Lower lobe of right lung (tissue), 2 donors: ENCODE measurements at regions not wholly inside any gene's neighbourhood (a gene's known extent, or its start where the extent isn't known, plus 50 kb on each side); places are given as distances from the start of the nearest gene placed in this dataset.

Experiments
- ATAC-seq, 2 donors: fragments of 200-7000 bp; cut with Tn5 transposase; one replicate each; pipeline ENCODE4 v1.9.1; 2020 to 2022; ENCODE audit warnings: mild to moderate bottlenecking in 2 of 2, moderate library complexity in 2 of 2
- DNase-seq: peaks from one replicate; pipeline ENCODE4 v3.0.0-alpha.2; 2020
- H3K27ac ChIP-seq: fragments of 200-600 bp; one replicate; pipeline ENCODE4 v1.8.0; 2022
- H3K27me3 ChIP-seq: fragments of 200-600 bp; one replicate; pipeline ENCODE4 v1.8.0; 2022; ENCODE audit warnings: low read depth
- H3K36me3 ChIP-seq: fragments of 200-600 bp; one replicate; pipeline ENCODE4 v1.8.0; 2022; ENCODE audit warnings: mild to moderate bottlenecking
- H3K4me1 ChIP-seq: fragments of 200-600 bp; one replicate; pipeline ENCODE4 v1.8.0; 2022
- H3K4me3 ChIP-seq: fragments of 200-600 bp; one replicate; pipeline ENCODE4 v1.8.0; 2022; ENCODE audit warnings: mild to moderate bottlenecking
- H3K9me3 ChIP-seq: fragments of 200-600 bp; one replicate; pipeline ENCODE4 v1.8.0; 2022
- CTCF ChIP-seq: fragments of 200-600 bp; IDR thresholded peaks from one replicate; pipeline ENCODE4 v1.8.0; 2022; ENCODE audit warnings: antibody characterized with exemption, mild to moderate bottlenecking
- intact Hi-C: fragments of 100-400 bp; cut with DNase I; formaldehyde crosslinking; loops from one replicate; pipeline ENCODE4 v1.11.0; 2022
- donor health status: DM: no; HTN: yes; CAD: no; lungs with severe emphysema.

- H3K27me3 ChIP-seq, result no peaks in the 10 kb centered on the region
- H3K27ac ChIP-seq, result no peak overlapping the region
- no peak for ATAC-seq
- H3K4me3 ChIP-seq, result no peak overlapping the region
- no peak for DNase-seq
- H3K36me3 ChIP-seq, result no peaks in the 10 kb centered on the region
- intact Hi-C loops, result no loop called here
- no peaks in the 10 kb centered on the region for H3K9me3 ChIP-seq
- H3K4me1 ChIP-seq, result no peaks in the 10 kb centered on the region
- no peak for TF ChIP-seq CTCF
Measured at GRCh38 chr16:59697236-59697635, 963.1 kb upstream of the GOT2 start.

- no peak overlapping the region for H3K27ac ChIP-seq
- intact Hi-C loops, result no loop called here
- no peak overlapping the region for H3K4me3 ChIP-seq
- ATAC-seq, result no peak
- TF ChIP-seq CTCF, result no peak
- H3K27me3 ChIP-seq, result no peaks in the 10 kb centered on the region
- no peaks in the 10 kb centered on the region for H3K4me1 ChIP-seq
- H3K36me3 ChIP-seq, result no peaks in the 10 kb centered on the region
- no peaks in the 10 kb centered on the region for H3K9me3 ChIP-seq
- DNase-seq, result no peak
Measured at GRCh38 chr16:59696495-59696894, 962.4 kb upstream of the GOT2 start.

- no peaks in the 10 kb centered on the region for H3K4me1 ChIP-seq
- H3K27me3 ChIP-seq, result no peaks in the 10 kb centered on the region
- no peaks in the 10 kb centered on the region for H3K9me3 ChIP-seq
- intact Hi-C loops, result no loop called here
- TF ChIP-seq CTCF, result no peak
- no peaks in the 10 kb centered on the region for H3K36me3 ChIP-seq
- H3K27ac ChIP-seq, result no peak overlapping the region
- no peak overlapping the region for H3K4me3 ChIP-seq
- ATAC-seq (no peak), DNase-seq (no peak)
Measured at GRCh38 chr16:59690216-59690615, 956.1 kb upstream of the GOT2 start.

- DNase-seq, result no peak
- no peak for TF ChIP-seq CTCF
- no peaks in the 10 kb centered on the region for H3K36me3 ChIP-seq
- intact Hi-C loops, result no loop called here
- no peaks in the 10 kb centered on the region for H3K27me3 ChIP-seq
- no peaks in the 10 kb centered on the region for H3K4me1 ChIP-seq
- H3K4me3 ChIP-seq, result no peak overlapping the region
- H3K9me3 ChIP-seq, result no peaks in the 10 kb centered on the region
- H3K27ac ChIP-seq, result no peak overlapping the region
- ATAC-seq, result no peak
Measured at GRCh38 chr16:59688006-59688405, 953.9 kb upstream of the GOT2 start.

GRCh38 chr16:59686405-59686804, 952.3 kb upstream of the GOT2 start:
- H3K27ac ChIP-seq, result no peak overlapping the region
- ATAC-seq, result no peak

More at GRCh38 chr16:59686405-59686804, 952.3 kb upstream of the GOT2 start:
- intact Hi-C loops, result no loop called here
- no peaks in the 10 kb centered on the region for H3K27me3 ChIP-seq
- TF ChIP-seq CTCF, result no peak
- no peaks in the 10 kb centered on the region for H3K4me1 ChIP-seq
- H3K9me3 ChIP-seq, result no peaks in the 10 kb centered on the region
- no peak overlapping the region for H3K4me3 ChIP-seq
- H3K36me3 ChIP-seq, result no peaks in the 10 kb centered on the region
- no peak for DNase-seq
